SK-N-SH treated with all-trans-retinoic acid at 6 μM for 48 hours (cell line): ENCODE measurements at regions not wholly inside any gene's neighbourhood (a gene's known extent, or its start where the extent isn't known, plus 50 kb on each side); places are given as distances from the start of the nearest gene placed in this dataset.

Experiments used
- ATAC-seq: fragments of 200-7000 bp; cut with Tn5 transposase; 3 replicates; pipeline ENCODE4 v1.9.1; 2020; ENCODE audit warnings: mild to moderate bottlenecking, moderate library complexity
- ARNTL ChIP-seq: fragments of 450-650 bp; formaldehyde crosslinking; IDR thresholded peaks from 2 replicates; pipeline ENCODE4 v1.5.0; 2020; ENCODE audit warnings: low read depth, mild to moderate bottlenecking, moderate library complexity, borderline replicate concordance
- BACH2 ChIP-seq: fragments of 250-450 bp; sonication (Bioruptor Pico); IDR thresholded peaks from 2 replicates; pipeline ENCODE4 v1.9.0; 2021; ENCODE audit warnings: mild to moderate bottlenecking, borderline replicate concordance
- CREB5 ChIP-seq: fragments of 250-450 bp; sonication (Bioruptor Pico); IDR thresholded peaks from 2 replicates; pipeline ENCODE4 v1.5.1; 2020; ENCODE audit warnings: low read depth, mild to moderate bottlenecking, moderate library complexity
- CSDC2 ChIP-seq: fragments of 250-450 bp; sonication (Bioruptor Pico); IDR thresholded peaks from 2 replicates; pipeline ENCODE4 v1.5.0; 2020; ENCODE audit warnings: mild to moderate bottlenecking, moderate library complexity
- CSRNP3 ChIP-seq: fragments of 250-450 bp; sonication (Bioruptor Pico); IDR thresholded peaks from 2 replicates; pipeline ENCODE4 v1.5.1; 2021; ENCODE audit warnings: mild to moderate bottlenecking, moderate library complexity
- ESRRG ChIP-seq: fragments of 250-450 bp; sonication (Bioruptor Pico); IDR thresholded peaks from 2 replicates; pipeline ENCODE4 v1.6.1; 2021; ENCODE audit warnings: mild to moderate bottlenecking
- GLIS3 ChIP-seq: fragments of 250-450 bp; sonication (Bioruptor Pico); IDR thresholded peaks from 2 replicates; pipeline ENCODE4 v1.5.0; 2020; ENCODE audit warnings: mild to moderate bottlenecking, moderate library complexity
- ISL1 ChIP-seq: fragments of 250-450 bp; sonication (Bioruptor Pico); IDR thresholded peaks from 2 replicates; pipeline ENCODE4 v2.1.2; 2022; ENCODE audit warnings: mild to moderate bottlenecking, moderate library complexity
- OSR1 ChIP-seq: fragments of 250-450 bp; sonication (Bioruptor Pico); IDR thresholded peaks from 2 replicates; pipeline ENCODE4 v1.8.0; 2022; ENCODE audit warnings: moderate library complexity, mild to moderate bottlenecking, inconsistent platforms
- PATZ1 ChIP-seq: fragments of 250-450 bp; sonication (Bioruptor Pico); IDR thresholded peaks from 2 replicates; pipeline ENCODE4 v1.8.0; 2020; ENCODE audit warnings: mild to moderate bottlenecking, moderate library complexity, borderline replicate concordance
- POU6F1 ChIP-seq: fragments of 250-450 bp; sonication (Bioruptor Pico); IDR thresholded peaks from 2 replicates; pipeline ENCODE4 v1.8.0; 2021; ENCODE audit warnings: low read depth, mild to moderate bottlenecking, moderate library complexity, borderline replicate concordance
- RARB ChIP-seq: fragments of 250-450 bp; sonication (Bioruptor Pico); IDR thresholded peaks from 2 replicates; pipeline ENCODE4 v1.8.0; 2021; ENCODE audit warnings: mild to moderate bottlenecking, moderate library complexity
- SNAI2 ChIP-seq: fragments of 250-450 bp; sonication (Bioruptor Pico); IDR thresholded peaks from 2 replicates; pipeline ENCODE4 v1.5.0; 2020; ENCODE audit warnings: mild to moderate bottlenecking, moderate library complexity
- TCF4 ChIP-seq: fragments of 250-450 bp; sonication (Bioruptor Pico); IDR thresholded peaks from 2 replicates; pipeline ENCODE4 v1.8.0; 2021; ENCODE audit warnings: mild to moderate bottlenecking, moderate library complexity, borderline replicate concordance
- TOX ChIP-seq: fragments of 250-450 bp; sonication (Bioruptor Pico); IDR thresholded peaks from 2 replicates; pipeline ENCODE4 v1.8.0; 2021; ENCODE audit warnings: mild to moderate bottlenecking, moderate library complexity, borderline replicate concordance
- ZFP30 ChIP-seq: fragments of 450-650 bp; formaldehyde crosslinking; IDR thresholded peaks from 2 replicates; pipeline ENCODE4 v1.5.0; 2022; ENCODE audit warnings: mild to moderate bottlenecking, moderate library complexity
- ZNF565 ChIP-seq: fragments of 450-650 bp; formaldehyde crosslinking; conservative IDR thresholded peaks from 2 replicates; pipeline ENCODE4 v1.5.0; 2020; ENCODE audit warnings: low read depth, mild to moderate bottlenecking, moderate library complexity
- ZNF70 ChIP-seq: fragments of 450-650 bp; formaldehyde crosslinking; IDR thresholded peaks from 2 replicates; pipeline ENCODE4 v1.5.0; 2020; ENCODE audit warnings: mild to moderate bottlenecking, moderate library complexity
- ZNF8 ChIP-seq: fragments of 450-650 bp; formaldehyde crosslinking; IDR thresholded peaks from 2 replicates; pipeline ENCODE4 v1.5.0; 2020; ENCODE audit warnings: mild to moderate bottlenecking, moderate library complexity

- no peak for ATAC-seq
Measured at GRCh38 chr11:92793189-92793588, 176.3 kb upstream of the MTNR1B start.

GRCh38 chr11:92794783-92795182 is 174.7 kb upstream of the MTNR1B start:
- TF ChIP-seq SNAI2 (CRISPR knock-in tag) (no peak), TOX (CRISPR knock-in tag) (no peak), ZFP30 (CRISPR knock-in tag) (no peak), CSDC2 (CRISPR knock-in tag) (no peak), RARB (no peak), ARNTL (CRISPR knock-in tag) (no peak), ISL1 (CRISPR knock-in tag) (no peak), OSR1 (CRISPR knock-in tag) (no peak), ZNF565 (CRISPR knock-in tag) (no peak), POU6F1 (CRISPR knock-in tag) (no peak), ZNF8 (CRISPR knock-in tag) (no peak), CSRNP3 (CRISPR knock-in tag) (no peak), PATZ1 (CRISPR knock-in tag) (no peak), ESRRG (CRISPR knock-in tag) (no peak), TCF4 (CRISPR knock-in tag) (no peak)
- ATAC-seq, result no peak

More at GRCh38 chr11:92793189-92793588, 176.3 kb upstream of the MTNR1B start:
- TF ChIP-seq ISL1 (CRISPR knock-in tag) (no peak), RARB (no peak)

- no peak for ATAC-seq
- no peak for TF ChIP-seq ESRRG (CRISPR knock-in tag)
- TF ChIP-seq ZNF8 (CRISPR knock-in tag), result no peak
- TF ChIP-seq PATZ1 (CRISPR knock-in tag), result no peak
- TF ChIP-seq ZNF565 (CRISPR knock-in tag), result no peak
- TF ChIP-seq CREB5 (CRISPR knock-in tag), result no peak
- no peak for TF ChIP-seq TOX (CRISPR knock-in tag)
- TF ChIP-seq ISL1 (CRISPR knock-in tag), result no peak
- TF ChIP-seq CSRNP3 (CRISPR knock-in tag), result no peak
- no peak for TF ChIP-seq ZNF70
- no peak for TF ChIP-seq GLIS3
- no peak for TF ChIP-seq RARB
- TF ChIP-seq BACH2, result no peak
- TF ChIP-seq TCF4 (CRISPR knock-in tag), result no peak
- no peak for TF ChIP-seq ZFP30 (CRISPR knock-in tag)
Measured at GRCh38 chr11:92796744-92797143, 172.7 kb upstream of the MTNR1B start.
